ENCODE measurements at regions not wholly inside any gene's neighbourhood (a gene's known extent, or its start where the extent isn't known, plus 50 kb on each side); places are given as distances from the start of the nearest gene placed in this dataset.

DNA sequence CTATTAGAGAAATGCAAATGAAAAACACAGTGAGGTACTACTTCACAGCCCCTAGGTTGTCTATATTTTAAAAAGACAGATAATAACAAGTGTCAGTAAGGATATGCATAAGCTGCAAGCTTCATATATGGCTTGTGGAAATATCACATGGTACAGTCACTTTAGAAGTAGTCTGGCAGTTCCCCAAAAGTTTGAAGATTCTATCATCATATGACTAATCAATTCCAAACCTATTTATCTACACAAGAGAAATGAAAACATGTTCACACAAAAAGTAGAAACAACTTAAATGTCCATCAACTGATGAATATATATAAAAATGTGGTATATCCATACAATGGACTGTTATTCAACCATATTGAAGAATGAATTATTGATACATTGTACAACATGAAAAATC is 185.8 kb upstream of the STK26 start:
- no peaks in the 10 kb centered on the region for H4K20me1 ChIP-seq (ENCODE audit: insufficient read depth)
- no peaks in the 10 kb centered on the region for H3K36me3 ChIP-seq (ENCODE audit: control insufficient read depth in 1 of 2, insufficient read depth in 2 of 2, low read length in 2 of 2)
- H3K4me3 ChIP-seq (replicated peaks in 1 of 2; ENCODE audit: low read depth in 1 of 2, low read length in 2 of 2): no peak overlapping the region
- DNase-seq (ENCODE audit: low read depth, low spot score) (no peak), ATAC-seq (no peak)
- CTCF ChIA-PET: no interaction called here
- no peak for TF ChIP-seq YY1 (IDR thresholded peaks at IDR 0.05; ENCODE audit: extremely low read depth, insufficient replicate concordance, low read depth, low read length)
- H3K79me2 ChIP-seq (ENCODE audit: insufficient read depth, low read length): no peaks in the 10 kb centered on the region
- POLR2A ChIA-PET: no interaction called here
- RAD21 ChIA-PET (ENCODE audit: low non-redundant PET in 1 of 2, low total read pairs in 2 of 2, uncharacterized antibody in 2 of 2, unreplicated experiment in 2 of 2): no interaction called here
- H3K27me3 ChIP-seq (ENCODE audit: insufficient read depth, low read length): no peaks in the 10 kb centered on the region
- intact Hi-C loops (cut with micrococcal nuclease): no loop called here
- no peak overlapping the region for H2AFZ ChIP-seq (ENCODE audit: low read depth, low read length, poor library complexity, severe bottlenecking)
- peaks cover 0 to 5% of the 10 kb centered on the region in 2 experiments; a peak in 1 of 4 replicates for H3K4me1 ChIP-seq (ENCODE audit: control insufficient read depth in 1 of 2, insufficient read depth in 2 of 2, low read length in 2 of 2)
- no peaks in the 10 kb centered on the region for H3K9me3 ChIP-seq (ENCODE audit: control insufficient read depth in 1 of 2, insufficient read depth in 1 of 2, low read depth in 1 of 2, low read length in 2 of 2)
- no peaks in the 10 kb centered on the region for H3K9me2 ChIP-seq (ENCODE audit: insufficient read depth)
- H3K4me2 ChIP-seq (ENCODE audit: low read length): no peak overlapping the region
- H3K27ac ChIP-seq (ENCODE audit: low read depth, low read length): no peak overlapping the region
- H3K9ac ChIP-seq (ENCODE audit: low read length): no peak overlapping the region
- BruUV-seq (replicated peaks): no TSS peak

DNA sequence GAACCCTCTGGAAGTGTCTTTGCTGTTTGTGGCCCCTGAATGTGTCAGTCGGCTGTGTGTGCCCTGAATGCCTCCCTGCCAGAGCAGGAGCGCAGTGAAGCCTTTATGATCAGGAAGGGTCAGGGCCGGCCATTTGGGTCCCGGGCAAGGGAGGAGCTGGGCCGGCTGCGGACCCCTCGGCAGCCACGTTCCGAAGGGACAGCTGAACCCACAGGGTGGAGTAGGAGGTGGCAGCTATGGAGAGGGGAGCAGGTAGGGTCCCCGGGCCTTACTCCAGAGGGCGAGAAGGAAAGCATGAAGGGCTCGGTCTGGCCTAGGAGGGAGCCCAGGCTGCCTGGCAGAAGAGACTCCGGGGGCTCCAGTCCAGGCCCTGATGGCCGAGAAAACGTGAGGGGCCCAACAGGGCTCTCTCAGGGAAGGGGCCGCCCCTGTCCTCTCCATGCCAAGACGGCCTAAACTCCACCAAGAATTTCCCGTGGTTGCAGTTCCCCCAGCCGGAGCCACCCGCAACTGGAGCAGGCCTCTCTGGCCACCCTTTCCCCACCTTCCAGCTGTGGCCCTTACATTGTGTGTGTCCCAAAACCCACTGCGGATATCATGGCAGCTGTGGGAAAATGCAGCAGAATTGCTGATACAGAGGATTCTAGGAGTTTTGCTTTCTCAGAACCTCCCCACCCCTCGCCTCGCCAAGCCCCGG is 182.2 kb upstream of the STK26 start:
- Histone ChIP-seq H2AFZ (ENCODE audit: low read depth, low read length, poor library complexity, severe bottlenecking) (no peak overlapping the region), H3K9me2 (ENCODE audit: insufficient read depth) (no peaks in the 10 kb centered on the region), H3K4me1 (ENCODE audit: control insufficient read depth in 1 of 2, insufficient read depth in 2 of 2, low read length in 2 of 2) (peaks cover 0 to 5% of the 10 kb centered on the region in 2 experiments; a peak in 1 of 4 replicates), H3K4me3 (replicated peaks in 1 of 2; ENCODE audit: low read depth in 1 of 2, low read length in 2 of 2) (no peak overlapping the region), H3K4me2 (ENCODE audit: low read length) (peak overlapping the region; percentile 43; the same call in 1 of the 2 replicates), H3K27me3 (ENCODE audit: insufficient read depth, low read length) (no peaks in the 10 kb centered on the region), H3K79me2 (ENCODE audit: insufficient read depth, low read length) (no peaks in the 10 kb centered on the region), H4K20me1 (ENCODE audit: insufficient read depth) (no peaks in the 10 kb centered on the region), H3K36me3 (ENCODE audit: control insufficient read depth in 1 of 2, insufficient read depth in 2 of 2, low read length in 2 of 2) (no peaks in the 10 kb centered on the region), H3K27ac (ENCODE audit: low read depth, low read length) (no peak overlapping the region), H3K9me3 (ENCODE audit: control insufficient read depth in 1 of 2, insufficient read depth in 1 of 2, low read depth in 1 of 2, low read length in 2 of 2) (no peaks in the 10 kb centered on the region), H3K9ac (ENCODE audit: low read length) (no peak overlapping the region)
- intact Hi-C loops (cut with micrococcal nuclease): loop anchor here (1.0 to 5.0 kb wide), 3 partner anchors 231 to 791 kb away; partner anchors contain the start of gene RAP2C
- ChIA-PET CTCF (interaction anchor here (1.0 to 1.8 kb wide), 5 partner anchors 9 to 378 kb away, joined by 3 to 11 read pairs (median 6); partner anchors contain the start of gene RAP2C), POLR2A (interaction anchor here (1.0 kb wide), 1 partner anchor 10 kb away, joined by 4 read pairs; no protein-coding TSS in a partner anchor), RAD21 (ENCODE audit: low non-redundant PET in 1 of 2, low total read pairs in 2 of 2, uncharacterized antibody in 2 of 2, unreplicated experiment in 2 of 2) (interaction anchor here in 1 of 2 experiments (1.3 to 1.6 kb wide), 2 partner anchors 14 to 378 kb away, joined by 3 to 5 read pairs; partner anchors contain the start of gene RAP2C)
- TF ChIP-seq EZH2 (IDR thresholded peaks at IDR 0.05) (no peak), JUND (IDR thresholded peaks at IDR 0.05) (no peak), CBX3 (IDR thresholded peaks at IDR 0.05; ENCODE audit: low read depth) (no peak), FOSL1 (IDR thresholded peaks at IDR 0.05; ENCODE audit: low read depth) (no peak), EGR1 (IDR thresholded peaks at IDR 0.05; ENCODE audit: low read depth) (no peak)
- TF ChIP-seq, protein P1, sequence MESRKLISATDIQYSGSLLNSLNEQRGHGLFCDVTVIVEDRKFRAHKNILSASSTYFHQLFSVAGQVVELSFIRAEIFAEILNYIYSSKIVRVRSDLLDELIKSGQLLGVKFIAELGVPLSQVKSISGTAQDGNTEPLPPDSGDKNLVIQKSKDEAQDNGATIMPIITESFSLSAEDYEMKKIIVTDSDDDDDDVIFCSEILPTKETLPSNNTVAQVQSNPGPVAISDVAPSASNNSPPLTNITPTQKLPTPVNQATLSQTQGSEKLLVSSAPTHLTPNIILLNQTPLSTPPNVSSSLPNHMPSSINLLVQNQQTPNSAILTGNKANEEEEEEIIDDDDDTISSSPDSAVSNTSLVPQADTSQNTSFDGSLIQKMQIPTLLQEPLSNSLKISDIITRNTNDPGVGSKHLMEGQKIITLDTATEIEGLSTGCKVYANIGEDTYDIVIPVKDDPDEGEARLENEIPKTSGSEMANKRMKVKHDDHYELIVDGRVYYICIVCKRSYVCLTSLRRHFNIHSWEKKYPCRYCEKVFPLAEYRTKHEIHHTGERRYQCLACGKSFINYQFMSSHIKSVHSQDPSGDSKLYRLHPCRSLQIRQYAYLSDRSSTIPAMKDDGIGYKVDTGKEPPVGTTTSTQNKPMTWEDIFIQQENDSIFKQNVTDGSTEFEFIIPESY (IDR thresholded peaks at IDR 0.05; ENCODE audit: extremely low read depth, insufficient replicate concordance, low read length): no peak
- TF ChIP-seq, protein P2, sequence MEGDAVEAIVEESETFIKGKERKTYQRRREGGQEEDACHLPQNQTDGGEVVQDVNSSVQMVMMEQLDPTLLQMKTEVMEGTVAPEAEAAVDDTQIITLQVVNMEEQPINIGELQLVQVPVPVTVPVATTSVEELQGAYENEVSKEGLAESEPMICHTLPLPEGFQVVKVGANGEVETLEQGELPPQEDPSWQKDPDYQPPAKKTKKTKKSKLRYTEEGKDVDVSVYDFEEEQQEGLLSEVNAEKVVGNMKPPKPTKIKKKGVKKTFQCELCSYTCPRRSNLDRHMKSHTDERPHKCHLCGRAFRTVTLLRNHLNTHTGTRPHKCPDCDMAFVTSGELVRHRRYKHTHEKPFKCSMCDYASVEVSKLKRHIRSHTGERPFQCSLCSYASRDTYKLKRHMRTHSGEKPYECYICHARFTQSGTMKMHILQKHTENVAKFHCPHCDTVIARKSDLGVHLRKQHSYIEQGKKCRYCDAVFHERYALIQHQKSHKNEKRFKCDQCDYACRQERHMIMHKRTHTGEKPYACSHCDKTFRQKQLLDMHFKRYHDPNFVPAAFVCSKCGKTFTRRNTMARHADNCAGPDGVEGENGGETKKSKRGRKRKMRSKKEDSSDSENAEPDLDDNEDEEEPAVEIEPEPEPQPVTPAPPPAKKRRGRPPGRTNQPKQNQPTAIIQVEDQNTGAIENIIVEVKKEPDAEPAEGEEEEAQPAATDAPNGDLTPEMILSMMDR (IDR thresholded peaks at IDR 0.05 in 2 of 3, conservative IDR thresholded peaks at IDR 0.05 in 1 of 3; ENCODE audit: borderline replicate concordance in 1 of 3, insufficient read depth in 1 of 3, low read depth in 2 of 3, low read length in 2 of 3): no peak
- TF ChIP-seq, protein P3, sequence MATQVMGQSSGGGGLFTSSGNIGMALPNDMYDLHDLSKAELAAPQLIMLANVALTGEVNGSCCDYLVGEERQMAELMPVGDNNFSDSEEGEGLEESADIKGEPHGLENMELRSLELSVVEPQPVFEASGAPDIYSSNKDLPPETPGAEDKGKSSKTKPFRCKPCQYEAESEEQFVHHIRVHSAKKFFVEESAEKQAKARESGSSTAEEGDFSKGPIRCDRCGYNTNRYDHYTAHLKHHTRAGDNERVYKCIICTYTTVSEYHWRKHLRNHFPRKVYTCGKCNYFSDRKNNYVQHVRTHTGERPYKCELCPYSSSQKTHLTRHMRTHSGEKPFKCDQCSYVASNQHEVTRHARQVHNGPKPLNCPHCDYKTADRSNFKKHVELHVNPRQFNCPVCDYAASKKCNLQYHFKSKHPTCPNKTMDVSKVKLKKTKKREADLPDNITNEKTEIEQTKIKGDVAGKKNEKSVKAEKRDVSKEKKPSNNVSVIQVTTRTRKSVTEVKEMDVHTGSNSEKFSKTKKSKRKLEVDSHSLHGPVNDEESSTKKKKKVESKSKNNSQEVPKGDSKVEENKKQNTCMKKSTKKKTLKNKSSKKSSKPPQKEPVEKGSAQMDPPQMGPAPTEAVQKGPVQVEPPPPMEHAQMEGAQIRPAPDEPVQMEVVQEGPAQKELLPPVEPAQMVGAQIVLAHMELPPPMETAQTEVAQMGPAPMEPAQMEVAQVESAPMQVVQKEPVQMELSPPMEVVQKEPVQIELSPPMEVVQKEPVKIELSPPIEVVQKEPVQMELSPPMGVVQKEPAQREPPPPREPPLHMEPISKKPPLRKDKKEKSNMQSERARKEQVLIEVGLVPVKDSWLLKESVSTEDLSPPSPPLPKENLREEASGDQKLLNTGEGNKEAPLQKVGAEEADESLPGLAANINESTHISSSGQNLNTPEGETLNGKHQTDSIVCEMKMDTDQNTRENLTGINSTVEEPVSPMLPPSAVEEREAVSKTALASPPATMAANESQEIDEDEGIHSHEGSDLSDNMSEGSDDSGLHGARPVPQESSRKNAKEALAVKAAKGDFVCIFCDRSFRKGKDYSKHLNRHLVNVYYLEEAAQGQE (IDR thresholded peaks at IDR 0.05; ENCODE audit: low read depth): no peak
- BruUV-seq (replicated peaks): no TSS peak
- DNase-seq (ENCODE audit: low read depth, low spot score) (no peak), ATAC-seq (no peak; the same call in 1 of the 2 replicates)
